Progenitor cell of endocrine pancreas (in vitro differentiated cells): ENCODE measurements at regions not wholly inside any gene's neighbourhood (a gene's known extent, or its start where the extent isn't known, plus 50 kb on each side); places are given as distances from the start of the nearest gene placed in this dataset.

Experiments
- DNase-seq: peaks from one replicate; pipeline ENCODE4 v3.0.0; 2021; ENCODE audit warnings: low spot score; ENCODE audit not compliant: unreplicated experiment
- H3K27ac Mint-ChIP-seq: 2 replicates; pipeline ENCODE4 v1.8.0; 2021; ENCODE audit warnings: mild to moderate bottlenecking, moderate library complexity, mixed read lengths
- H3K27me3 Mint-ChIP-seq: 2 replicates; pipeline ENCODE4 v1.8.0; 2021; ENCODE audit warnings: mixed read lengths
- H3K36me3 Mint-ChIP-seq: 2 replicates; pipeline ENCODE4 v1.8.0; 2022; ENCODE audit warnings: mixed read lengths; ENCODE audit not compliant: insufficient read depth
- H3K4me1 Mint-ChIP-seq: 2 replicates; pipeline ENCODE4 v1.8.0; 2021; ENCODE audit warnings: low read depth, mixed read lengths
- H3K4me3 Mint-ChIP-seq: 2 replicates; pipeline ENCODE4 v1.8.0; 2021; ENCODE audit warnings: low read depth, mild to moderate bottlenecking, moderate library complexity, mixed read lengths
- H3K9me3 Mint-ChIP-seq: 2 replicates; pipeline ENCODE4 v1.8.0; 2021; ENCODE audit warnings: low read depth, mixed read lengths
- CTCF ChIP-seq: fragments of 200-600 bp; sonication (generic); IDR thresholded peaks from one replicate; pipeline ENCODE4 v1.5.0; 2021; ENCODE audit warnings: antibody characterized with exemption, mild to moderate bottlenecking; ENCODE audit not compliant: unreplicated experiment

GRCh38 chr1:38693759-38694158 is 165.8 kb downstream of the RRAGC start:
- Mint-ChIP-seq H3K36me3 (no peaks in the 10 kb centered on the region), H3K27ac (no peak overlapping the region), H3K27me3 (peaks cover 23% of the 10 kb centered on the region), H3K4me3 (no peak overlapping the region), H3K9me3 (peaks cover 13% of the 10 kb centered on the region), H3K4me1 (no peaks in the 10 kb centered on the region)
- TF ChIP-seq CTCF: no peak
- no peak for DNase-seq

GRCh38 chr1:38693031-38693430 is 166.5 kb downstream of the RRAGC start:
- Mint-ChIP-seq H3K4me1 (no peaks in the 10 kb centered on the region), H3K4me3 (no peak overlapping the region), H3K27me3 (peaks cover 18% of the 10 kb centered on the region), H3K27ac (no peak overlapping the region), H3K36me3 (no peaks in the 10 kb centered on the region), H3K9me3 (peaks cover 13% of the 10 kb centered on the region)
- TF ChIP-seq CTCF: no peak
- DNase-seq: no peak

- Mint-ChIP-seq H3K27ac (no peak overlapping the region), H3K27me3 (peaks cover 31% of the 10 kb centered on the region), H3K4me1 (no peaks in the 10 kb centered on the region), H3K4me3 (no peak overlapping the region), H3K36me3 (no peaks in the 10 kb centered on the region), H3K9me3 (peaks cover 13% of the 10 kb centered on the region)
- no peak for DNase-seq
- TF ChIP-seq CTCF: no peak
Observed at GRCh38 chr1:38690790-38691449, 168.7 kb downstream of the RRAGC start.

- TF ChIP-seq CTCF: no peak
- H3K4me1 Mint-ChIP-seq: no peaks in the 10 kb centered on the region
- H3K27me3 Mint-ChIP-seq: peaks cover 20% of the 10 kb centered on the region
- DNase-seq: no peak
- peaks cover 10% of the 10 kb centered on the region for H3K9me3 Mint-ChIP-seq
- H3K27ac Mint-ChIP-seq: no peak overlapping the region
- H3K36me3 Mint-ChIP-seq: no peaks in the 10 kb centered on the region
- no peak overlapping the region for H3K4me3 Mint-ChIP-seq
Observed at GRCh38 chr1:38686927-38687255, 172.7 kb downstream of the RRAGC start.

GRCh38 chr1:38686167-38686926 is 173.2 kb downstream of the RRAGC start:
- Mint-ChIP-seq H3K27me3 (peaks cover 18% of the 10 kb centered on the region), H3K4me1 (no peaks in the 10 kb centered on the region), H3K4me3 (no peak overlapping the region), H3K9me3 (peaks cover 6% of the 10 kb centered on the region), H3K36me3 (no peaks in the 10 kb centered on the region), H3K27ac (no peak overlapping the region)
- no peak for DNase-seq
- no peak for TF ChIP-seq CTCF
